ENCODE measurements at regions not wholly inside any gene's neighbourhood (a gene's known extent, or its start where the extent isn't known, plus 50 kb on each side); places are given as distances from the start of the nearest gene placed in this dataset.
"Not testable (repeated sequence)": the region's sequence is repeated elsewhere in the genome, so short reads cannot be mapped to it uniquely, and the experiment has no call there.

- no peak for DNase-seq
- no peak for TF ChIP-seq CTCF (IDR thresholded peaks at IDR 0.05; ENCODE audit: control extremely low read depth, extremely low read depth)
- Histone ChIP-seq H3K4me1 (ENCODE audit: control insufficient read depth in 5 of 5, insufficient read depth in 5 of 5, low read length in 5 of 5) (peaks cover 0 to 17% (median 12%) of the 10 kb centered on the region in 5 donors), H3K9me3 (ENCODE audit: control insufficient read depth in 4 of 4, insufficient read depth in 3 of 4, low read length in 3 of 4) (no peaks in the 10 kb centered on the region), H3K27ac (ENCODE audit: low read depth in 1 of 2, low read length in 1 of 2) (no peak overlapping the region), H3K36me3 (ENCODE audit: control insufficient read depth in 4 of 4, insufficient read depth in 4 of 4, low read length in 4 of 4) (no peaks in the 10 kb centered on the region), H3K9ac (ENCODE audit: insufficient read depth in 1 of 2, low read length in 2 of 2) (no peak overlapping the region), H3K27me3 (ENCODE audit: control insufficient read depth in 3 of 3, insufficient read depth in 3 of 3, low read length in 2 of 3) (no peaks in the 10 kb centered on the region), H3K4me3 (no peak overlapping the region)
- 92% methylated on average over 2 of the region's 2 CpGs for WGBS, 2 donors
- ATAC-seq (ENCODE audit: insufficient read depth, low FRiP score), result no peak
Observed at GRCh38 chr2:226544596-226545210, 254.9 kb downstream of the IRS1 start.

GRCh38 chr2:226540204-226540994 is 259.2 kb downstream of the IRS1 start:
- no peak for TF ChIP-seq CTCF (IDR thresholded peaks at IDR 0.05; ENCODE audit: control extremely low read depth, extremely low read depth)
- no peak for DNase-seq
- Histone ChIP-seq H3K27me3 (ENCODE audit: control insufficient read depth in 3 of 3, insufficient read depth in 3 of 3, low read length in 2 of 3) (no peaks in the 10 kb centered on the region), H3K4me1 (ENCODE audit: control insufficient read depth in 5 of 5, insufficient read depth in 5 of 5, low read length in 5 of 5) (peaks cover 0 to 2% (median 0%) of the 10 kb centered on the region in 5 donors), H3K27ac (ENCODE audit: low read depth in 1 of 2, low read length in 1 of 2) (no peak overlapping the region), H3K4me3 (no peak overlapping the region), H3K9me3 (ENCODE audit: control insufficient read depth in 4 of 4, insufficient read depth in 3 of 4, low read length in 3 of 4) (no peaks in the 10 kb centered on the region), H3K36me3 (ENCODE audit: control insufficient read depth in 4 of 4, insufficient read depth in 4 of 4, low read length in 4 of 4) (no peaks in the 10 kb centered on the region), H3K9ac (ENCODE audit: insufficient read depth in 1 of 2, low read length in 2 of 2) (no peak overlapping the region)
- no peak for ATAC-seq (ENCODE audit: insufficient read depth, low FRiP score)
- 81 to 82% methylated on average over 3 of the region's 3 CpGs for whole genome bisulfite sequencing, 2 donors

- H3K9ac ChIP-seq (ENCODE audit: insufficient read depth in 1 of 2, low read length in 2 of 2), result no peak overlapping the region
- TF ChIP-seq CTCF (IDR thresholded peaks at IDR 0.05; ENCODE audit: control extremely low read depth, extremely low read depth), result no peak
- no peak overlapping the region for H3K27ac ChIP-seq (ENCODE audit: low read depth in 1 of 2, low read length in 1 of 2)
- peaks cover 0 to 3% (median 0%) of the 10 kb centered on the region in 5 donors for H3K4me1 ChIP-seq (ENCODE audit: control insufficient read depth in 5 of 5, insufficient read depth in 5 of 5, low read length in 5 of 5)
- 86 to 93% methylated on average over 7 of the region's 7 CpGs for WGBS, 2 donors
- no peaks in the 10 kb centered on the region for H3K9me3 ChIP-seq (ENCODE audit: control insufficient read depth in 4 of 4, insufficient read depth in 3 of 4, low read length in 3 of 4)
- DNase-seq (no peak), ATAC-seq (ENCODE audit: insufficient read depth, low FRiP score) (no peak)
- H3K27me3 ChIP-seq (ENCODE audit: control insufficient read depth in 3 of 3, insufficient read depth in 3 of 3, low read length in 2 of 3), result no peaks in the 10 kb centered on the region
- no peaks in the 10 kb centered on the region for H3K36me3 ChIP-seq (ENCODE audit: control insufficient read depth in 4 of 4, insufficient read depth in 4 of 4, low read length in 4 of 4)
- no peak overlapping the region for H3K4me3 ChIP-seq
Observed at GRCh38 chr2:226536410-226536809, 263.2 kb downstream of the IRS1 start.

GRCh38 chr2:226532976-226533375 is 266.6 kb downstream of the IRS1 start:
- ATAC-seq (ENCODE audit: insufficient read depth, low FRiP score); H3K9me3 ChIP-seq (ENCODE audit: control insufficient read depth in 4 of 4, insufficient read depth in 3 of 4, low read length in 3 of 4); H3K36me3 ChIP-seq (ENCODE audit: control insufficient read depth in 4 of 4, insufficient read depth in 4 of 4, low read length in 4 of 4); H3K27ac ChIP-seq (ENCODE audit: low read depth in 1 of 2, low read length in 1 of 2); DNase-seq; H3K4me1 ChIP-seq (ENCODE audit: control insufficient read depth in 5 of 5, insufficient read depth in 5 of 5, low read length in 5 of 5); H3K27me3 ChIP-seq (ENCODE audit: control insufficient read depth in 3 of 3, insufficient read depth in 3 of 3, low read length in 2 of 3); H3K4me3 ChIP-seq; H3K9ac ChIP-seq (ENCODE audit: insufficient read depth in 1 of 2, low read length in 2 of 2): not testable (repeated sequence)
- WGBS, 2 donors, result 90 to 91% methylated on average over 4 of the region's 4 CpGs

All from lung (tissue), 11 donors.